ENCODE measurements at regions not wholly inside any gene's neighbourhood (a gene's known extent, or its start where the extent isn't known, plus 50 kb on each side); places are given as distances from the start of the nearest gene placed in this dataset.

- DNase-seq = peak; percentile 85
Observed at GRCh38 chr1:36743286-36744005, 260.7 kb upstream of the CSF3R start.

GRCh38 chr1:36741066-36741465 is 258.4 kb upstream of the CSF3R start:
- no peak for DNase-seq

GRCh38 chr1:36740446-36740845 is 257.7 kb upstream of the CSF3R start:
- DNase-seq = no peak

GRCh38 chr1:36739703-36740289 is 257.1 kb upstream of the CSF3R start:
- no peak for DNase-seq

- no peak for DNase-seq
Observed at GRCh38 chr1:36738245-36738644, 255.5 kb upstream of the CSF3R start.

- no peak for DNase-seq
Observed at GRCh38 chr1:36737767-36738166, 255.1 kb upstream of the CSF3R start.

- no peak for DNase-seq
Observed at GRCh38 chr1:36737038-36737555, 254.4 kb upstream of the CSF3R start.

- no peak for DNase-seq
Observed at GRCh38 chr1:36735939-36736730, 253.4 kb upstream of the CSF3R start.

GRCh38 chr1:36735436-36735835 is 252.7 kb upstream of the CSF3R start:
- no peak for DNase-seq

GRCh38 chr1:36734356-36734755 is 251.6 kb upstream of the CSF3R start:
- DNase-seq = no peak

- DNase-seq = no peak
Observed at GRCh38 chr1:36733748-36734147, 251.0 kb upstream of the CSF3R start.

- DNase-seq = no peak
Observed at GRCh38 chr1:36732015-36732356, 249.3 kb upstream of the CSF3R start.

- DNase-seq = no peak
Observed at GRCh38 chr1:36731226-36732014, 248.7 kb upstream of the CSF3R start.

- no peak for DNase-seq
Observed at GRCh38 chr1:36730599-36730998, 247.9 kb upstream of the CSF3R start.

- DNase-seq = no peak
Observed at GRCh38 chr1:36729716-36730510, 247.2 kb upstream of the CSF3R start.

- no peak for DNase-seq
Observed at GRCh38 chr1:36729289-36729688, 246.6 kb upstream of the CSF3R start.

GRCh38 chr1:36728846-36729245 is 246.1 kb upstream of the CSF3R start:
- DNase-seq = no peak

- no peak for DNase-seq
Observed at GRCh38 chr1:36728051-36728450, 245.3 kb upstream of the CSF3R start.

- no peak for DNase-seq
Observed at GRCh38 chr1:36725151-36725550, 242.4 kb upstream of the CSF3R start.

GRCh38 chr1:36723813-36724212 is 241.1 kb upstream of the CSF3R start:
- no peak for DNase-seq

- DNase-seq = no peak
Observed at GRCh38 chr1:36722871-36723270, 240.2 kb upstream of the CSF3R start.

- DNase-seq = no peak
Observed at GRCh38 chr1:36721261-36721660, 238.5 kb upstream of the CSF3R start.
